ENCODE measurements at regions not wholly inside any gene's neighbourhood (a gene's known extent, or its start where the extent isn't known, plus 50 kb on each side); places are given as distances from the start of the nearest gene placed in this dataset.

GRCh38 chr6:23272536-23272935 lies 703.2 kb downstream of the HDGFL1 start:
- TF ChIP-seq CTCF (IDR thresholded peaks at IDR 0.05; ENCODE audit: borderline replicate concordance, extremely low read depth, low read length, poor library complexity, severe bottlenecking) (no peak), EZH2 (IDR thresholded peaks at IDR 0.05; ENCODE audit: borderline replicate concordance, low read depth, low read length, severe bottlenecking) (no peak)

Data from DND-41 (cell line).